ENCODE measurements at regions not wholly inside any gene's neighbourhood (a gene's known extent, or its start where the extent isn't known, plus 50 kb on each side); places are given as distances from the start of the nearest gene placed in this dataset.
A peak's percentile ranks its signal among the peaks of the same experiment; 100 is the strongest.

DNA sequence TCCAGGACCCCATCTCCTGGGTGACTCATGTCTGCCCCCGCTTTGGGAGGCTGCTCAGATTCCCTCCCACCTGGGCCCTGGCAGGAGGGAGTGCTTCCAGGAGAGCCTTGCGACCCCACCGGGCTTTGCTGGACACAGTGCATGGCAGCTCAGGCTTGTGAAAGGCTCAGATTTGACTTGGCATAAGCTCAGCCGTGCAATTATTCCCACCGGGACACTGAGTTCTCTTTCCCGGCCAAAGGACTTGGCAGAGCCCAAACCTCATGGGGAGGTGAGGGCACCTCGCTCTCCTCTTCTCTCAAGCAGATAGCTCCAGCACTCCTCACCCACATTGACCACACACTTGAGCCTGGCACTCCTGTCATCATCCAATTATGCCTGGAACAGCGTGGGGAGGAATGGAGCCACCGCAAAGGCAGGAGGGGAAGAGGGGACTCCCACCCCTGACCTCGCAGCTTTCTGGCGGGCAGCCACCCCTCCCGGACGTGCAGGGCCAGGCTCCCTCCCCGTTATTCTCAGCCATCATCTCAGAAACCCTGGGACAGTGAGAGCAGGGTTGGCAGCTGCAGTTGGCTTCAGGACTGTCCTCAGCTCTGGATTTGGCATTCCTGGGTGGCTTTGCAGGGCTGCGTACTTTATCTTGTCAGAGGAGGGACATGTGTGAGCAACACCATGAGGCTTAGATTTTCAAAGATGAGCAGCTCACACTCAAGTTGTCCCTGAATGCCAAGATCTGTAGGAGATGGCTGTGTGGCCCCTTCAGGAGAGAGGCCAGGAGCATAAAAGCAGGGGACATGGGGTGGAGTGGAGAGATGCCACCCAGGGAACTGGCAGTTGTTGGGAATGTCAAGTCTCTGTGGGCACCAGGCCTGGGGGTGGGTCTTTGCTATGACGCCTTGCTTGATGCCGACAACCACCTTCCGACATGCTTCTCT lies 306.2 kb downstream of the TEX29 start:
- peaks cover 0 to 13% (median 3%) of the 10 kb centered on the region in 3 donors for H3K27me3 ChIP-seq (ENCODE audit: control insufficient read depth in 3 of 3, insufficient read depth in 3 of 3, low read length in 2 of 3)
- H3K4me3 ChIP-seq: no peak overlapping the region
- 73 to 86% methylated on average over 18 of the region's 18 CpGs for WGBS, 2 donors
- H3K27ac ChIP-seq (ENCODE audit: low read depth in 1 of 2, low read length in 1 of 2): no peak overlapping the region
- H3K9me3 ChIP-seq (ENCODE audit: control insufficient read depth in 4 of 4, insufficient read depth in 3 of 4, low read length in 3 of 4): peaks cover 0 to 2% (median 0%) of the 10 kb centered on the region in 4 donors
- TF ChIP-seq CTCF (IDR thresholded peaks at IDR 0.05; ENCODE audit: control extremely low read depth, extremely low read depth): no peak
- H3K4me1 ChIP-seq (ENCODE audit: control insufficient read depth in 5 of 5, insufficient read depth in 5 of 5, low read length in 5 of 5): no peaks in the 10 kb centered on the region
- H3K9ac ChIP-seq (ENCODE audit: insufficient read depth in 1 of 2, low read length in 2 of 2): no peak overlapping the region
- DNase-seq: peak in 1 of 3 donors; percentile 3
- no peak for ATAC-seq (ENCODE audit: insufficient read depth, low FRiP score)
- no peaks in the 10 kb centered on the region for H3K36me3 ChIP-seq (ENCODE audit: control insufficient read depth in 4 of 4, insufficient read depth in 4 of 4, low read length in 4 of 4)

GRCh38 chr13:111627596-111627995 lies 307.2 kb downstream of the TEX29 start:
- H3K9ac ChIP-seq (ENCODE audit: insufficient read depth in 1 of 2, low read length in 2 of 2): no peak overlapping the region
- no peak for ATAC-seq (ENCODE audit: insufficient read depth, low FRiP score)
- peaks cover 0 to 13% (median 3%) of the 10 kb centered on the region in 3 donors for H3K27me3 ChIP-seq (ENCODE audit: control insufficient read depth in 3 of 3, insufficient read depth in 3 of 3, low read length in 2 of 3)
- H3K27ac ChIP-seq (ENCODE audit: low read depth in 1 of 2, low read length in 1 of 2): no peak overlapping the region
- no peak for DNase-seq
- 81 to 91% methylated on average over 13 of the region's 13 CpGs for WGBS, 2 donors
- H3K9me3 ChIP-seq (ENCODE audit: control insufficient read depth in 4 of 4, insufficient read depth in 3 of 4, low read length in 3 of 4): no peaks in the 10 kb centered on the region
- no peak for TF ChIP-seq CTCF (IDR thresholded peaks at IDR 0.05; ENCODE audit: control extremely low read depth, extremely low read depth)
- H3K4me3 ChIP-seq: no peak overlapping the region
- H3K4me1 ChIP-seq (ENCODE audit: control insufficient read depth in 5 of 5, insufficient read depth in 5 of 5, low read length in 5 of 5): no peaks in the 10 kb centered on the region
- no peaks in the 10 kb centered on the region for H3K36me3 ChIP-seq (ENCODE audit: control insufficient read depth in 4 of 4, insufficient read depth in 4 of 4, low read length in 4 of 4)

DNA sequence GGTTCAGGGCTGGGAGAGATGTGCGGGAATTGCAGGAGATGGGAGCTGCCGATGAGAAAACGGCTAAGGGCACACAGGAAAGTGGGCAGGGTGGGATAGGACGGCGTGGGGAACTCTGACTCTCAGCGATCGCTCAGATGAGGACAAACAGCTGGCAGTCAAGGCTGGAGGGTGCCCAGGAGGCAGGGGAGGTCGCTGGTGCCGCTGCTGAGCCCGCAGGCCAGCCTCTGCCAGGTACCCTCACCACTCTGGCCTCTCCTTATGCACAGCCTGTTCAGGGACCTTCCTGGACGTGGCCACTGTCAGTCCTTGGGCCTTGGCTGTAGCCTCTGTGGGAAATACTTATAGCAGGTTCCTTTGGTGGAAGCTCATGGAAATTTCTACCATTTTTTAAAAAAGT lies 308.6 kb downstream of the TEX29 start:
- H3K27ac ChIP-seq (ENCODE audit: low read depth in 1 of 2, low read length in 1 of 2): no peak overlapping the region
- no peak for TF ChIP-seq CTCF (IDR thresholded peaks at IDR 0.05; ENCODE audit: control extremely low read depth, extremely low read depth)
- H3K4me1 ChIP-seq (ENCODE audit: control insufficient read depth in 5 of 5, insufficient read depth in 5 of 5, low read length in 5 of 5): no peaks in the 10 kb centered on the region
- peaks cover 0 to 2% (median 0%) of the 10 kb centered on the region in 4 donors for H3K9me3 ChIP-seq (ENCODE audit: control insufficient read depth in 4 of 4, insufficient read depth in 3 of 4, low read length in 3 of 4)
- no peak overlapping the region for H3K4me3 ChIP-seq
- ATAC-seq (ENCODE audit: insufficient read depth, low FRiP score) (no peak), DNase-seq (no peak)
- peaks cover 0 to 13% (median 3%) of the 10 kb centered on the region in 3 donors for H3K27me3 ChIP-seq (ENCODE audit: control insufficient read depth in 3 of 3, insufficient read depth in 3 of 3, low read length in 2 of 3)
- H3K9ac ChIP-seq (ENCODE audit: insufficient read depth in 1 of 2, low read length in 2 of 2): no peak overlapping the region
- WGBS, 2 donors: 81 to 85% methylated on average over 11 of the region's 11 CpGs
- no peaks in the 10 kb centered on the region for H3K36me3 ChIP-seq (ENCODE audit: control insufficient read depth in 4 of 4, insufficient read depth in 4 of 4, low read length in 4 of 4)
